ENCODE measurements at regions not wholly inside any gene's neighbourhood (a gene's known extent, or its start where the extent isn't known, plus 50 kb on each side); places are given as distances from the start of the nearest gene placed in this dataset.

DNA sequence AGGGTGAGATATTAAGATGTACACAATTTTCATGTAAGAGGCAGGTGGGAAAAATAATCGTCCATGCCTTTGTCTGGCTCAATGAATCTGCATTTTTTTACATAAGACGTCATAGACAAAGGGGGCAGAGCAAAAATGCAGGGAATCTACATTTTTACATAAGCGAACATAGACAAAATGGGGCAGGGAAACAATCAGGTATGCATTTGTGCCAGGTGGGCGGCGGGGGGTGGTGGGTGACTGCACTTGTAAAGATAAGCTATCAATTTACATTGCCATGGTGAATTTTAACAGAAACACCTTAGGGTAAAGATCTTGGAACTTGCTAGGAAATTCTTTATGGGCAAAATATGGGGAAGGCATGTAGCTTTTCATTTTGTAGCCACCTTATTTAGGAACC is 96.3 kb upstream of the CES5A start:
- Histone ChIP-seq H3K27ac (ENCODE audit: insufficient read depth, low read length) (no peak overlapping the region), H3K4me3 (replicated peaks in 1 of 4; ENCODE audit: control extremely low read depth in 1 of 4, insufficient read depth in 1 of 4, low read depth in 3 of 4, low read length in 4 of 4) (no peak overlapping the region), H3K9ac (ENCODE audit: insufficient read depth, low read length) (no peak overlapping the region), H2AFZ (ENCODE audit: low read length) (no peak overlapping the region), H3K4me2 (ENCODE audit: extremely low read depth, insufficient read depth, low read length) (no peak overlapping the region), H3K27me3 (ENCODE audit: control insufficient read depth, insufficient read depth, low read length) (no peaks in the 10 kb centered on the region), H4K20me1 (ENCODE audit: control insufficient read depth, extremely low read depth, insufficient read depth, low read length) (no peaks in the 10 kb centered on the region), H3K79me2 (ENCODE audit: control insufficient read depth, insufficient read depth, low read length) (no peaks in the 10 kb centered on the region), H3K36me3 (ENCODE audit: control insufficient read depth, insufficient read depth, low read length) (no peaks in the 10 kb centered on the region), H3K4me1 (ENCODE audit: control insufficient read depth, extremely low read depth, insufficient read depth, low read length) (no peaks in the 10 kb centered on the region), H3K9me3 (ENCODE audit: control insufficient read depth, insufficient read depth, low read depth, low read length) (no peaks in the 10 kb centered on the region)
- DNase-seq (ENCODE audit: low read depth in 2 of 2), result no peak
- TF ChIP-seq EZH2 (IDR thresholded peaks at IDR 0.05; ENCODE audit: low read length, missing control alignments), result no peak

DNA sequence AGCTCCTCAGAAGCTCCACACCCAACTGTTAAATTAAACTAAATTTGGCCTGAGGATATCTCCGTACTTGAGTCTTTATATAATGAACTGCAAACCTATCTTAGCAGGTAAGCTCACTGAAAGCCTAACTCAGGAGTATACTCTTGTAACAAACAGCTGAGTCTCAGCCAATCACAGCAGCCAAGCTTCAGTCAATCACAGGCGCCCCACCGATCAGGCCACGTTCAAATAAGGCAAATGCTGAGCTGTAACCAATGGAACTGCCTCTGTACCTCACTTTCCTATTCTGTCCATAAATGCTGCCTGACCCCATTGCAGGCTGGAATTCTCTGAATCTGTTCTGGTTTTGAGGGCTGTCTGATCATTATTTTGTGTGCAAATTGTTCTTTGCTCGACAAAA is 93.0 kb upstream of the CES5A start:
- no peaks in the 10 kb centered on the region for H3K79me2 ChIP-seq (ENCODE audit: control insufficient read depth, insufficient read depth, low read length)
- no peaks in the 10 kb centered on the region for H3K36me3 ChIP-seq (ENCODE audit: control insufficient read depth, insufficient read depth, low read length)
- no peaks in the 10 kb centered on the region for H3K9me3 ChIP-seq (ENCODE audit: control insufficient read depth, insufficient read depth, low read depth, low read length)
- no peak overlapping the region for H3K4me2 ChIP-seq (ENCODE audit: extremely low read depth, insufficient read depth, low read length)
- H3K4me1 ChIP-seq (ENCODE audit: control insufficient read depth, extremely low read depth, insufficient read depth, low read length), result no peaks in the 10 kb centered on the region
- no peaks in the 10 kb centered on the region for H4K20me1 ChIP-seq (ENCODE audit: control insufficient read depth, extremely low read depth, insufficient read depth, low read length)
- H3K27ac ChIP-seq (ENCODE audit: insufficient read depth, low read length), result no peak overlapping the region
- H2AFZ ChIP-seq (ENCODE audit: low read length), result no peak overlapping the region
- TF ChIP-seq, protein P1, sequence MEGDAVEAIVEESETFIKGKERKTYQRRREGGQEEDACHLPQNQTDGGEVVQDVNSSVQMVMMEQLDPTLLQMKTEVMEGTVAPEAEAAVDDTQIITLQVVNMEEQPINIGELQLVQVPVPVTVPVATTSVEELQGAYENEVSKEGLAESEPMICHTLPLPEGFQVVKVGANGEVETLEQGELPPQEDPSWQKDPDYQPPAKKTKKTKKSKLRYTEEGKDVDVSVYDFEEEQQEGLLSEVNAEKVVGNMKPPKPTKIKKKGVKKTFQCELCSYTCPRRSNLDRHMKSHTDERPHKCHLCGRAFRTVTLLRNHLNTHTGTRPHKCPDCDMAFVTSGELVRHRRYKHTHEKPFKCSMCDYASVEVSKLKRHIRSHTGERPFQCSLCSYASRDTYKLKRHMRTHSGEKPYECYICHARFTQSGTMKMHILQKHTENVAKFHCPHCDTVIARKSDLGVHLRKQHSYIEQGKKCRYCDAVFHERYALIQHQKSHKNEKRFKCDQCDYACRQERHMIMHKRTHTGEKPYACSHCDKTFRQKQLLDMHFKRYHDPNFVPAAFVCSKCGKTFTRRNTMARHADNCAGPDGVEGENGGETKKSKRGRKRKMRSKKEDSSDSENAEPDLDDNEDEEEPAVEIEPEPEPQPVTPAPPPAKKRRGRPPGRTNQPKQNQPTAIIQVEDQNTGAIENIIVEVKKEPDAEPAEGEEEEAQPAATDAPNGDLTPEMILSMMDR (conservative IDR thresholded peaks at IDR 0.05 in 1 of 2, IDR thresholded peaks at IDR 0.05 in 1 of 2; ENCODE audit: low read depth in 1 of 2, low read length in 2 of 2), result no peak
- TF ChIP-seq EZH2 (IDR thresholded peaks at IDR 0.05; ENCODE audit: low read length, missing control alignments), result no peak
- H3K4me3 ChIP-seq (replicated peaks in 1 of 4; ENCODE audit: control extremely low read depth in 1 of 4, insufficient read depth in 1 of 4, low read depth in 3 of 4, low read length in 4 of 4), result no peak overlapping the region
- H3K9ac ChIP-seq (ENCODE audit: insufficient read depth, low read length), result no peak overlapping the region
- H3K27me3 ChIP-seq (ENCODE audit: control insufficient read depth, insufficient read depth, low read length), result no peaks in the 10 kb centered on the region
- no peak for DNase-seq (ENCODE audit: low read depth in 2 of 2)

DNA sequence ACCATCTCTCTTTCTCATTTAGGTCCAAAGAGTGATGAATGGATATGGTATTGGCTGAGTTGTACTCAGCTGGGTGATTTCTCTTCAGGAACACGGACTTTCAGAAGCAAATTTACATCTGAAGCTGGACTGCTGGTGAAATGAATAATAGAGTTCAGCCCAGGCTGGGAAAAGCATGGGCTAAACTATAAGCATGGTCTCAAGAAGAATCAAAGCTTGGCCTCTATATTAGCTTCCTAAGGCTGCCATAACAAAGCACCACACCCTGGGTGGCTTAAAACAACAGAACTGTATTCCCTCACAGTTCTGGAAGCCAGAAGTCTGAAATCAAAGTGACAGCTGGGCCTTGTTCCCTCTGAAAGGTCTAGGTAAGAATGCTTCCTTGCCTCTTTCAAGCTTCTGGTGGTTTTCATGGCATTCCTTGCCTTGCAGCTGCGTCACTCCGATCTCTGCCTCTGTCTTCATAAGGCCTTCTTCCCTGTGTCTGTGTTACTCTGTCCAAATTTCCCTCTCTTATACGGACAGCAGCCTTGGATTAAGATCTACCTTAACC is 89.8 kb upstream of the CES5A start:
- no peak overlapping the region for H3K27ac ChIP-seq (ENCODE audit: insufficient read depth, low read length)
- H3K9me3 ChIP-seq (ENCODE audit: control insufficient read depth, insufficient read depth, low read depth, low read length), result no peaks in the 10 kb centered on the region
- no peak overlapping the region for H3K4me3 ChIP-seq (replicated peaks in 1 of 4; ENCODE audit: control extremely low read depth in 1 of 4, insufficient read depth in 1 of 4, low read depth in 3 of 4, low read length in 4 of 4)
- no peak for TF ChIP-seq EZH2 (IDR thresholded peaks at IDR 0.05; ENCODE audit: low read length, missing control alignments)
- TF ChIP-seq, protein P1 (conservative IDR thresholded peaks at IDR 0.05 in 1 of 2, IDR thresholded peaks at IDR 0.05 in 1 of 2; ENCODE audit: low read depth in 1 of 2, low read length in 2 of 2), result no peak
- H3K9ac ChIP-seq (ENCODE audit: insufficient read depth, low read length), result no peak overlapping the region
- H3K4me2 ChIP-seq (ENCODE audit: extremely low read depth, insufficient read depth, low read length), result no peak overlapping the region
- no peak for DNase-seq (ENCODE audit: low read depth in 2 of 2)
- H4K20me1 ChIP-seq (ENCODE audit: control insufficient read depth, extremely low read depth, insufficient read depth, low read length), result no peaks in the 10 kb centered on the region
- H2AFZ ChIP-seq (ENCODE audit: low read length), result no peak overlapping the region
- H3K36me3 ChIP-seq (ENCODE audit: control insufficient read depth, insufficient read depth, low read length), result no peaks in the 10 kb centered on the region
- H3K4me1 ChIP-seq (ENCODE audit: control insufficient read depth, extremely low read depth, insufficient read depth, low read length), result no peaks in the 10 kb centered on the region
- no peaks in the 10 kb centered on the region for H3K27me3 ChIP-seq (ENCODE audit: control insufficient read depth, insufficient read depth, low read length)
- no peaks in the 10 kb centered on the region for H3K79me2 ChIP-seq (ENCODE audit: control insufficient read depth, insufficient read depth, low read length)
